C1 segment of cervical spinal cord (tissue), 14 donors: ENCODE measurements at regions not wholly inside any gene's neighbourhood (a gene's known extent, or its start where the extent isn't known, plus 50 kb on each side); places are given as distances from the start of the nearest gene placed in this dataset.
"Not testable (repeated sequence)": the region's sequence is repeated elsewhere in the genome, so short reads cannot be mapped to it uniquely, and the experiment has no call there.

ENCODE experiments used
- DNase-seq, 14 donors: peaks; one replicate each; lab custom pipeline; 2025; lab: John Stamatoyannopoulos, UW

GRCh38 chr16:86225905-86226371 lies 284.4 kb upstream of the FOXF1 start:
- no peak for DNase-seq

DNA sequence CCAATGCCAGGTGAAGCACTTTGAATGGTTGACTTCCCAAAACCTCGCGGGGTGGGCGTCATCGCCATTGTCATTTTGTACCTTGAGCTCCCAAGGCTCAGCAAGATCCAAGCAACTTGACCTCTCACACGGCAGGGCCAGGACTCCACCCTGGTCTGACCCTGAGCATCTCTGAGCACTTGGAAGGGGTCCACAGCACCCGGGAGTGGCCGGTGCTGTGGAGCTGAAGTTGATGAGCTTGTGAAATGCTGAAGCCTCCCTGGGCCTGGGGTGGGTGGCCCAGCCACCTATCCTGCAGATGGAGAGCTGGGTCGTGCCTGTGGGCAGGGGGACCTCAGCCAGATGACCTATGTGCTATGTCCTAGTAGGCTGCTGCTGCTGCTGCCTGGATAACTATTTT lies 283.3 kb upstream of the FOXF1 start:
- DNase-seq = no peak

- DNase-seq = no peak
Measured at GRCh38 chr16:86227801-86228200, 282.5 kb upstream of the FOXF1 start.

DNA sequence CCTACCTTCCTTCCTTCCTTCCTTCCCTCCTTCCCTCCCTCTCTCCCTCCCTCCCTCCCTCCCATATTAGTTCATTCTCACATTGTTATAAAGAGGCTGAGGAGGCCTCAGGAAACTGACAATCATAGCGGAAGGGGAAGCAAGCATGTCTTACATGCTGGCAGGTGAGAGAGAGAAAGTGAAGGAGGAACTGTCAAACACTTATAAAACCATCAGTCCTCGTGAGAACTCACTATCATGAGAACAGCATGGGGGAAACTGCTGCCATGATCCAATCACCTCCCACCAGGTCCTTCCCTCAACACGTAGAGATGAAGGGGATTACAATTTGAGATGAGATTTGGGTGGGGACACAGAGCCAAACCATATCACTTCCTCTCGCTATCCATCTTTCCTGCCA lies 281.6 kb upstream of the FOXF1 start:
- DNase-seq = no peak

DNA sequence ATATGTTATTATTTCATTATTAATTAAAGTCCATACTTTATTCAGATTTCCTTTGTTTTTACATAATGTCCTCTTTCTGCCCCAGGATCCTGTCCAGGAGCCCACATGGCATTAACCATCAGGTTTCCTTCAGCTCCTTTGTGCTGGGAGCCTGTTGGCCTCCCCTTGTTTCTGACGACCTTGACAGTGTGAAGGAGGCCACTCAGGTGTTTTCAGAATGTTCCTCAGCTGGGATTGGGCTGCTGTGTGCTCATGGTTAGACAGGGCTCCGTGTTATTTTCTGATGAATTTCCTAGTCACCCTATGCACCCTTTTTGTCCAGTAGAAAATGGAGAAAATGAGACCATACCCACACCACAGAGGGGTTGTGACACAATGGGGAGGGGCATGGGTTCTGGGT lies 281.0 kb upstream of the FOXF1 start:
- no peak for DNase-seq

DNA sequence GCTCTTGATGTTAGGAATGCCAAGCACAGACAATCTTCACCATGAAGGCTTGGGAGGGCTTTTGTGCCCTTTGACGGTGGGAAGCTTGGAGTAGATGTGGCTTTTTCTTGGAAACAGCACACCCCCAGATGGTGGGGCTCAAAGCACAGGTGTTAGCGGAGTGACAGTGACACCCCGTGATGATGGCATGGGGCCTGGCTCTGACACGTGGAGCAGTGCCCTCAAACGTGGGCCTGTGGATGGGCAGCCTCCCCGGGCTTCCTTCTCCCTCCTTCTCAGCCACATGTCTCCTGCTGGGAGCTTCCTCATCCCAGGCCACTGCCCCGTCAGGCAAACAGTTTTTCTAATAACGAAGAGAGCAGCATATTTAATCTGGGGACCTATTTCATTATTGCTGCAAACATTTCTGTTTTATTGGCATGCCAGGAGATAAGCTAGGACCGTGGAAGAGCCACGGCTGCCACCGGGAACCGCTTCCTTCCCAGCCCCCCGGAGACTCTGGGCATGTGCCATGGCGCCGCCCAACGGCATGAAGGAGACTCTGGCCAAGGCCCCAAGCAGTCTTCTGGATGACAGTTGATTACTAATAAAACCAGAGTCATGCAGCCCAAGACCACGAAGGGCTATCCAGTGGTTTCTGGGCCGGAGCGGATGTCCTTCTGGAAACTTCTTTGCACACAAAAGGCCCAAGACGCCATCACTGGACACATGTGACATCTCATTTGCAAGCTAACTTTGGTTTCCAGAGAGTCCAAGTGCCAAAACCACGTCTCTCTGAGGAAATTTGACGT lies 280.3 kb upstream of the FOXF1 start:
- no peak for DNase-seq

- no peak for DNase-seq
Measured at GRCh38 chr16:86231321-86231995, 278.9 kb upstream of the FOXF1 start.

- no peak for DNase-seq
Measured at GRCh38 chr16:86231996-86232350, 278.4 kb upstream of the FOXF1 start.

DNA sequence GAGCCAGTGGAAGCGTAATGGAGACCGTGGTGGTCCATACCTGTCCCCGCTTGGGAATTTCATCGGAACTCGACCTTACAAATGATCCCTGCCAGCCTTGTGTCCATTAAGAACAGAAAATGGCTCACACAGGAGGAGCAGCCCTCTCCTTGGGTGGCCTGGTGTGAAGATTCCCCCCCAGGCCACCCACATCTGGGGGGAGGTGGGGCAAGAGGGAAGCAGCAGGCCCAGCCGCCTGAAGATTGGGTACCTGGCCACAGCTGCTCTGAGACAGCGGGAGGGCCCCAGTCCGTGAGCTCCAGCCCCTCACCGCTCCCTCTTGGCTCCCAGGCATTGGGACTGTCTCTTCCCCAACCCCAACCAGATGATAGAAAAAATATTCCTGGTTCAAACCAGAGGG lies 277.8 kb upstream of the FOXF1 start:
- no peak for DNase-seq

GRCh38 chr16:86233506-86233905 lies 276.8 kb upstream of the FOXF1 start:
- not testable (repeated sequence) for DNase-seq

- no peak for DNase-seq
Measured at GRCh38 chr16:86239381-86239780, 270.9 kb upstream of the FOXF1 start.

GRCh38 chr16:86240716-86241363 lies 269.5 kb upstream of the FOXF1 start:
- no peak for DNase-seq

DNA sequence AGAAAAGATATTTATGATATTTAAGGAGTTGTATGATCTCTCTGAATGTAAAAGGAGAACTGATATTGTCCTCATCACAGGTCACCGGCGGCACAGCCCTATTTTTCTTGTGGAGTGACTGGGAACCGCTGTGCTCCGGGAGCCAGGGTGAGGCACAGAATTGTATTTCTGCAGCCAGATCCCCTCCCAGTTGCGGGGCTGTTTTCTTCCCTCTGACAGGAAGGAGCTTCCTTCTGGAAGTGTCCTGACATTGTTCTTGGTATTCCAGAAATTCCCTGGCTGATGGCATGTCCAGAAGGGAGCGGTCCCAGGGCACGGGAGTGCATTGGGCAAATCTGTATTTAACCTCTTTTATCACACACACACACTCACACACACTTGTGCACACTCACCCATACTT lies 268.6 kb upstream of the FOXF1 start:
- no peak for DNase-seq

- no peak for DNase-seq
Measured at GRCh38 chr16:86242244-86243122, 267.8 kb upstream of the FOXF1 start.

DNA sequence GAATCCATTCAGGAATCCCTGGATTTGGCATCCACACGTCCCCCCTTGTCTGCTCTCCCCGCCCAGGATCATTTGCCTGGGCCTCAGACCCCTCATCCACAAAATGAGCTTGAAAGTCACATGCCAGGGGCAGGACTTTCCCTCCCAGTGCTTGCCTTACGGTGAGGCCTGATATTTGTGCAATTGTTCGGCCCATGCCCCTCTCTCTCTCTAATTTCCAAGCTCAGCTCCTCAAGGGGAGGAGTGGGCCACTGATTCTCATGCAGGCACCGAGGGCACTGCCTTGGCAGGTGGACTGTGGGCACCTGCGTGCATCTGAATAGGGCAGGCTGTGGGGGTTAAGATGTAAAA lies 267.2 kb upstream of the FOXF1 start:
- no peak for DNase-seq

DNA sequence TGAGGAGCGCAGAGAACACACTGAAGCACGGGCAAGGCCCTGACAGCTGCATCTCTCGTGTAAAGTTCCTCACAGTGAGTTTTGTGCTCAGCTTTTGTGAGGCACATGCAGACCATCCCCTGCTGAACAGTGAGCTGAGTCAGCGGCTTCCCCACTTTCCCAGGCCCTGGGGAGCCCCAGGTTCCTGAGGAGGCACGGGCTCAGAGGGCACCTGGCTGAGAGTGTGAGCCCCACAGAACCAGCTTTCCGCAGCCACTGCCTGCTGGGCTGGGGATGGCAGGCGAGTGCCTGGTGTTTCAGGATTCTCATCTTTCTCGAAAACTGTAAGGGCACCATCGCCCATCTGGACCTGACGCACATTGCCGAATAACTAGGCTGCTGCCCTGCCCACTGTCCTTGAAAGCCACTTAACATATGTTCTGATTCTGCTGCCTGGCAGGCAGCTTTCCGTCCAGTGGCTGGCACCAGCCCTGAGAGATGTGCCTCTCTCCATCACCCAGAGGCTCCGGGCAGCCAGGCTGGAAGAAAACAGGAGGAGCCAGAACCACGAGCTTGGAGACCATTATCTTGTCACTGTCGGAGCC lies 266.7 kb upstream of the FOXF1 start:
- DNase-seq = no peak

- no peak for DNase-seq
Measured at GRCh38 chr16:86244158-86244557, 266.2 kb upstream of the FOXF1 start.

DNA sequence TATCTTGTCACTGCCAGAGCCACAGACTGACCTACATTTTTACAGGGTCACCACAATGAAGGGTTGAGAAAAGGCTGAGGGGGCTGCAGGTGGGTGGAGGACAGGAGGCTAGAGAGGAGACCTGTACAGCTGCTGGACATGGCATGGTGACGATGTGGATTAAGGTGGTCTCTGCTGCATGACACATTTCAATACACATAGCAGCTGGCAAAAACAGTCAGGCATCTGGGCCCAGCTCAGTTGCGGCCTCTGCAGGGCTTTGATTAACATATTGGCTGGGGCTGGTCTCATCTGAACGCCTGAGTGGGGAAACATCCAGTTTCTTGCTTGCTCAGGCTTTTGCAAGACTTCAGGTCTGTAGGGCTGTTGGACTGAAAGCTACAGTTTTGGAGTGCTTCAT lies 265.4 kb upstream of the FOXF1 start:
- no peak for DNase-seq

DNA sequence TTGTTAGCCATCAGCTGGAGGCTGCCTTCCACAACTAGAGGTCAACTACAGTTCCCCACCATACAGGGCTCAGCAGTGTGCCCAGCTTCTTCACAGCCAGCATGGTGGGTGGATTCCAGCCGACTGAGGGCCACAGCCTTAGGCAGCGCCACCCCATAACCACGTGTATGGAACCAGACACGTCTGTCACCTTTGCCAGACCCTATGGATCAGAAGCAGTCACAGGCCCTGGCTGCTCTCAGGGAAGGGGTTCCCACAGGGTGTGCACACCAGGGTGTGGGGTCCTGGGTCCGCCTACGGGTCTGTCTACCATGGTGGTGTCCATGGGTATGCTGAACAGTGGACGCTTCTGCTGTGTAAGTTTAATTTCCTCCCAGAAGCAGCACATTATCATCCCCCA lies 265.0 kb upstream of the FOXF1 start:
- no peak for DNase-seq

GRCh38 chr16:86245895-86246294 lies 264.4 kb upstream of the FOXF1 start:
- DNase-seq = no peak

- no peak for DNase-seq
Measured at GRCh38 chr16:86248310-86248905, 261.9 kb upstream of the FOXF1 start.
